Hepatic stellate cell (primary cell): ENCODE measurements at regions not wholly inside any gene's neighbourhood (a gene's known extent, or its start where the extent isn't known, plus 50 kb on each side); places are given as distances from the start of the nearest gene placed in this dataset.

Experiments used
- DNase-seq: peaks from one replicate; pipeline ENCODE4 v3.0.0; 2011; ENCODE audit warnings: low spot score

GRCh38 chr1:30329802-30330557 lies 393.4 kb downstream of the MATN1 start:
- DNase-seq = no peak

- no peak for DNase-seq
Observed at GRCh38 chr1:30329263-30329753, 394.1 kb downstream of the MATN1 start.

DNA sequence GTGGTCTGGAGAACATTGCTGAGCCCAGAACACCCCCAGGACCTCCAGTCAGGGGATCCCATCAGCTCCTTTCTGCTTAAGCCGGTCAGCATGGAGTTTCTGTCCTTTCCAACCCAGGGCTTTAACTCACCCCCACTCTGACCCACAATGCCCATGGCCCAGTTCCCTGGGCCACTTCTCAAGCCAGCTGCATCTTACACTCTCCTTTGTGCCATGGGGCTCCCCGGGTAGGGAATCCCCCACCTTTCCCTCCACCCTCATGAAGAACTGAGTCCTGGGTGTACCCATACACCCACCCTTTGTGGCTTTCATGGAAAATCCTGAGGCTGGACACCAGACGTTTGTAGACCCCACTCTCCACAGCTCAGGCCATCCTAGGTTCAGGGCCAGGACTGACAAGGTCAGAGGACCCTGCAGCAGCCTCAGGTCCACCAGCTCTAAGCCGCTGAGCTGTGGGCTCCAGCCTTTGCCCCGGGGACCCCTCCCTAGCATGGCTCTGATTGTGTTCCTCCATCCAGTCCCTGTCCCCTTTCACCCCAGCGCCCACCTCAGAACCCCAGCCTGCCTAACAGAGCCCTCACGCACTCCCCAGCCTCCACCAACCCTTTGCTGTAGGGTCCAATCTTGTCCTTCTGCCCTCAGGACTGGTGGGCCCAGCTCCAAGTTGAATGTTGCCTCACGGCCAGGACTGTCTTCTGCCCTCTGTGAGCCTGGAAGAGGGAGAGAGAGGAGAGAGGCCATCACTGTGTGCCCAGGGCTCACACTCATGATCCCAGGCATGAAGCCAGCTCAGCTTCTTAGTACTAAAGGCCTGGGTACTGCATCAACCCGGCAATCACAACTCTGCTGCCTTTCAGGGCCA lies 394.8 kb downstream of the MATN1 start:
- no peak for DNase-seq

DNA sequence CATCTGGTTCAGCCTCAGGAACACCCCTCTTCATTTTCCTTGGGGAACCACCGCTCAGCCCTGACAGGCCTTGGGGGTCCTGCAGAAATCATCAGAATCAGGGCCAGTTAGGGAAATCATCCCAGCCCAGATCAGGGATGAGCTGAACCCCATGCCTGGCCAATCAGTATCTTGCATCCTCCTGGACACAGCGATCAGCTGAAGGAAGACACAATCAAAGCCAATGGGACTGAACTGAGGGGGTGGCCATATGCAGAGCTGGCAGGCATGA lies 395.4 kb downstream of the MATN1 start:
- DNase-seq = no peak

- no peak for DNase-seq
Observed at GRCh38 chr1:30327370-30328099, 395.9 kb downstream of the MATN1 start.

DNA sequence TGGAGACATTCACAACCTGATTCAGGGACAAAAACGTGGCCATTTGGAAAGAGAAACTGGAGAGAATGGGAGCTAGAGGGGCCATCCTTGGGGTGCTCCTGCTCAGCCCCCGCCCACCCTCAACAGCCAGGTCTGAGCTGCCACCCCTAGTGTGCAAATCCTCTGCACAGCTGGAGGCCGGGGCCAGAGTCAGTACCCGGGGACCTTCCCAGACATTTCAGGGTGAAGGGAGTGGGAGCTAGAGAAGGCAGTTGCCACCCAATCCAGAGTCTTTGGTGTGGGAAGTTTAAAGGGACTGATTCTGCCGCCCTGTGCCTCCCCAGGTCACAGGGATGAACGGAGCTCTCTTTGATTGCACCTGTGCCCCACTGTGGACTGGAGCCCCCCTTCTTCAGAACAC lies 397.4 kb downstream of the MATN1 start:
- DNase-seq = no peak

DNA sequence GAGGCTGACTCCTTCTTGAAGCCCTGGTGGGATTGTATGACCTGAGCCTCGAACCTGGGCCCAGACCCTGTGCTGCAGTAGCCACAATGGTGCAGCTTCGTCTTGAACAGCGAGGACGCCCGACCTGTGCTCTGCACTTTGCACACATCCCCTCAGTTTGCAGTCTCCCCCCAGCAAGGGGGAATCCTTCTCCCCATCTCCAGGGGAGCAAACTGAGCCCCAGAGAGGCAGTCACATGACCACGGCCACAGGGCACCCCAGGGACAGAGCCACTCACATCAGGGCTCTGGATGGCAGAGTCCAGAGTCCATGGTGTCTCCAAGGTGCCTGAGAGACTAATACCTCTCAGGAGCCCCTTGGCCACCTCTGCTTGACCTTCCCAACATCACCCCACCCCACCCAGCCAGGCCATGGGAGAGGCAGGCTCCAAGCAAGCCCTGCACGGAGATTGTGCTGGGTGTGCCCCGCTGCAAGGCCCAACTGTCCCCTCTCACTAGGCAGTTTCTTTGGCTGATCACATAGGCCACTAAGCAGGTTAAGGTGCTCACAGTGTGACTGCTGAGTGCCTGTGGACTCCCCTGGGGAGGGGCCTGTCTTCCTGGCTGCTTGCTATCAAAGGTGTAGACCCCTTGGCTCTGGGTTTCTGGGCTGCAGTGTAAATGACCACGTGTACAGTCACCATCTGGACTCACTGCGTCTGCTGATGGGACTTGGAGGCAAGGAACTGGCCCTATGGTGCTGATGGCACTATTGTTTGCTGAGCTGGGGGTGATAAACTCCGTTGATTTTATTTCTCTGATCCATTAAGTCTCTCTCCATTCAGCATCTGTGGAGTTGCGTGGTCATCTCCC lies 398.1 kb downstream of the MATN1 start:
- DNase-seq = no peak

- no peak for DNase-seq
Observed at GRCh38 chr1:30324251-30325084, 398.9 kb downstream of the MATN1 start.

DNA sequence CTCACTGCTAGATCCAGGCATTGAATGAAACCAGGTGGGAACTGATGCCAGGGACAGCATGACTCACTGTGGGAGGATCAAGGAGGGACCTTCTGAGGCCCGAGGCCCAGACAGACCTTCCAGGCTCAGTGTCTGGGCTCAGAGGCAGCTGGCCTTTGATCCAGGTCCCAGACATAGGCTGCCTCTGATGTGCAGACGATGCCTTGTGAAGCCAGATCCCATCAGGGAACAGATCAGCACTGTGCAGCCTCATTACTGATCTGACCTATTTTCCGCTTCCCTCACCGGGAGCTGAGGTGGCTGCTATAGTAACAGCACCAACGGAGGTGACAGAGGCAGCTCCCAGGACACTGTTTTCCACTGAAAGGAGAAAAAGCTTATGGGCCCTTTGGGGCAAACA lies 399.5 kb downstream of the MATN1 start:
- no peak for DNase-seq

DNA sequence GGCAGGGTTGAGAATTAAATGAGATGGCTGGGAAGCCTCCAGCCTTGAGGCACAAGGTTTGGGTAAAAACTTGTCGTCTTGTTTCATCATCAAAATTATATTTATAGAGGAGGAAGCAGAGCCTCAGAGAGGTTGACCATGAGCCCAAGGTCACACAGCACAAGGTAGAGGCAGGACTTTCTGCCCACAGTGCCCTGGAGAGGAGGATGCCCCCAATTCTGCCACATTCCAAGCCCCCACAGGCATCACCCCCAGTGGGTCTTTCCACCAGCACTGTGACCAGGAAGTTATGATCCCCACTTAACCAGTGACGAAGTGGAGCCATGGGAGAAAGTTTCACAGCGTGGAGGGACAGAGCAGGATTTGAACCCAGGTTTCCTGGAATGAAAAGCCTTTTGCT lies 400.0 kb downstream of the MATN1 start:
- no peak for DNase-seq

DNA sequence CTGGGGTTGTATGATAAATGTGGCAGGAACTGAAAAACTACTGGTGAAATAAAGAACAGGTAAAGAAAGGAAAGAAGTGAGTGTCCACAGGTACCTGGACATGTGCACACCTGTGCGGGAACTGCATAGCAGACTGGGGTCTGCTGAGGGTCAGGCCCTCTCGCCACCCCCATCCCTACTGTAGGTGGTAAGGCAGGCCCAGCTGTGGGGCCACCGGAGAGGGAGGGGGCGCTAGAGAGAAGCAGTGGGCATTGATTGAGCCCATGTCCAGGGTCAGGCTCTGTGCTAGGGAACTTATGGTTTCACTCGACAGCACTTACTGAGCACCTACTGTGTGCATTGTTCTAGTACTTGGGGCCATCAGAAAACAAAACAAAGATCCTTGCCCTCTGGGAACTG lies 400.5 kb downstream of the MATN1 start:
- no peak for DNase-seq

- DNase-seq = no peak
Observed at GRCh38 chr1:30321996-30322858, 401.2 kb downstream of the MATN1 start.

DNA sequence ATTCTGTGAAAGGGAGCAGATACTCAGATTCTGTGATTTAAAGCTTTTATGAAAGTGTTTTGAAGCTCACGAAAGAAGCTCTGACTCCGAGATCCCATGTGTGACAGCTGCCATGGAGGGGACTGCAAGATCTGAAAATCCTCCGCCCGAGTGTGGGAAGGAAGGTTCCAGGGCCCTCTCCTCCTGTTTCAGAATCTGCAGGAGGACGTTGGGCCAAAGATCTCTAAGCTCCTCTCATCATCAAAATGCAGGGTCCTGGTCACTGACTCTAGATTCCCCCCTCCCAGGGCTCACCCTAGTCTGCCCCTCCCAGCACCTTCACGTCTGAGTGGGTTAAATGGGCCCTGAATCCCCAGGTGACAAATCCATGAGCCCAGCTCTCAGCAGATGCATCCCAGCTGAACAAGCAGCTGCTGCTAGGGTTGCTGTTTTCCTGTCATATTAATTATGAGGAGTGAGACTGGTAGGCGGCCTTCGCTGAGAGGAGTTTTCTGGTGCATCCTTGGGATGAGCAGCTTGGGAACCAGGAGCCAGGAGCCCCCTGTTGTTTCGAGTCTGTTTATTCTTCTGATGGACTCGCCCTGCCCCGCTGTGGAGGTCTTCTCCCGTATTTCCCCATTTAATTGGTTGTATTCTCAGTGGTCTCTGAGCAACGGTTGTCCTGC lies 402.0 kb downstream of the MATN1 start:
- no peak for DNase-seq

- no peak for DNase-seq
Observed at GRCh38 chr1:30320581-30320890, 402.8 kb downstream of the MATN1 start.

DNA sequence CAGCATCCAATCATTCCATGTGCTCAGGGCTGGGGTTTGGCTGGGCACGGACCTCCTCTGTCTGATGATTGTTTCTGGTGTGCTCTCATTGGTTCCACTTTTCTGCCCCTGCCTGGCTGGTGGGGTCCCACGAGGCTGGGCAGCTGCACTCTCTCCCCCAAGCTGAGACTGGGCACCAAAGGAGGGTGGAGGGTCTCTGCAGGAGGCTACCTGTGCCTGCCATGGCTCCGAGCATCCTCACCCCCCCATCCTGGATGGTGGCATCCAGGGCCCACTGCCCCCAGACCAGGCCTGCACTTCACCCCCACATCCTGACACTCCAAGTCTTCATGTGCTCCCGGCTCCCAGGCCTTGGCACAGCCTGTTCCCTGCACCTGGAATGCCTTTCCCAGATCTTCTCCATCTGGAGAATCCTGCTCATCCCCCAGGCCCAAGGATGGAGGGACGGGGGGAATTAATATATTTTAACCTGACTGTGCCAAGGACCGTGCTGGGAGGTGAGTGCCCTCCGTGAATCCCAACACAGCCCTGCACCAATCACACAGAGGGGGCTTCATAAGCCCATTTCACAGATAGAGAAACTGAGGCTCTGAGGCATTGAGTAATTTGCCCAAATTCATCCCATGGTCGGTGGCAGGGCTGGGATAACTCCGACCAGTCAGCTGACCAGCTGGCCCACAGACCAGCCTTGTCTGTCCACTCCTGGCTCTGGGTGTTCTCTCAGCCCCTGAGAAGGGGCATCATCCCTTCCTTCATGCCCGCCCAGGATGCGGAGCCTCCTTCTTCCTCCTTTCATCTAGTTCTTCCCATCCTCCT lies 403.4 kb downstream of the MATN1 start:
- no peak for DNase-seq

DNA sequence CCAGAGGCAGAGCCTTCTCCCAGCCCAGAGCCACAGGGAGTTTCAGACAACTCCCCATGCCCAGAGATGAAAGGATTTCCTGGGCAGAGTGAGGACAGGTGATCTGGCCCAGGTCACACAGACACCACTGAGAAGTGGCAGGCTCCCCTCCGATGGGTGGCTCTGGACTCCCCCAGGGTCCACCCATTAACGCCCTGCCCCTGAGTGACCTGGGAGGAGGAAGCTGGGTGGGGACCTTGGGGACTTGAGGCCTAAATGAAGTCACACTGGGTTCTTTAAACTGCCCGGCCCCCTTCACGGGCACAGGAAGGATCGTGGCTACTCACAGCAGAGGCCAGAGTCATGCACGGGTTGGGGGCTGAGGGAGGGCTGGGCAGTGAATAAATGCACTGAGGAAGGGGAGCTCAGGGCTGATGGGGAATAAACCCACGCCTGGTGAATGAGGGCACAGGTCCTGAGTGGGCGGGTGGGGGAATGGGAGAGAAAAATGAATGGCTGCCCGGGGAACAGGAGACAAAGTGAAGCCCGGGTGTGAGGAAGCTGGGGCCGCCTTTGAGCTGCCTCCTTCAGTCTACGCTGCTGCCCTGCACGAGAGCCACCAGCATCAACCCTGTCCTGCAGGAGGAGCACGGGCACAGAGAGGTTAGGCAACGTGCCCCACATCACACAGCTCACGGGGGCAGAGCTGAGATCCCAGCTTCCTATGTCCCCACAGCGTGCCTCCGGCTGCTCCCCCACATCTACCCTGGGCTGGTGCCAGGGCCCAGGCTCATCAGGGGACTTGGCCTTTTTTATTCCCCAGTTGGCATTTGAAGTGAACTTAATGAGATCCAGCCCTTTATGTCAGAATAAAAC lies 404.3 kb downstream of the MATN1 start:
- DNase-seq = no peak

GRCh38 chr1:30318413-30318812 lies 405.0 kb downstream of the MATN1 start:
- DNase-seq = no peak

DNA sequence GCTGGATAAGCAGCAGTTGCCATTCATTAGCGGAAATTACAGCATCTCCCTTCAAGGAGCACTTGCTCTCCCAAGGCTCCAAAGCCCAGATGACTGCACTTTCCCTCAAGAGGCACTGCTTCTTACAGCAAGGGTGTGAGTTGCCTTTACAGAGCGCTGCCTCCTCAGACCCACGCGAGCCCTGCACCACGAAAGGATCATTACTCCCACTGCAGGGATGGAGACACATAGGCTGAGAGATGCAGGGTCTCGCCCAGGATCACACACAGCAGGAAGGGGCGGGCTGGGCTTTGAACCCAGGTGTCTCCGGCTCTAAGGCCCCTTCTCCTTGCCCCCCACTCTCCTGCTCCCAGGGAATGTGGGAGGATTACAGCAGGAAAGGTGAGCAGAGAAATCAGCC lies 405.5 kb downstream of the MATN1 start:
- no peak for DNase-seq
